ENCODE measurements at regions not wholly inside any gene's neighbourhood (a gene's known extent, or its start where the extent isn't known, plus 50 kb on each side); places are given as distances from the start of the nearest gene placed in this dataset.
"Not testable (repeated sequence)": the region's sequence is repeated elsewhere in the genome, so short reads cannot be mapped to it uniquely, and the experiment has no call there.

- TF ChIP-seq ZUFSP (CRISPR knock-in tag; IDR thresholded peaks at IDR 0.05; ENCODE audit: borderline replicate concordance), result no peak
- no peak for TF ChIP-seq ZNF776 (CRISPR knock-in tag; IDR thresholded peaks at IDR 0.05)
Observed at GRCh38 chrY:10993955-10994354, 1466.3 kb downstream of the TSPY10 start (continued).

GRCh38 chrY:10999715-11000114, 1472.0 kb downstream of the TSPY10 start:
- H3K27me3 ChIP-seq (ENCODE audit: control insufficient read depth in 1 of 2, insufficient read depth in 2 of 2, low read length in 2 of 2); H3K79me2 ChIP-seq (ENCODE audit: insufficient read depth, low read length); FAIRE-seq; H3K27ac ChIP-seq (ENCODE audit: extremely low read length, insufficient read depth, low read length); H3K9ac ChIP-seq (ENCODE audit: insufficient read depth, low read depth, low read length); CTCF ChIA-PET (ENCODE audit: low intra/inter-chr PET ratio, low total read pairs); BruUV-seq (replicated peaks); H4K20me1 ChIP-seq (ENCODE audit: insufficient read depth, low read length); ATAC-seq; H3K4me1 ChIP-seq (ENCODE audit: insufficient read depth, low read length); H3K4me3 ChIP-seq (replicated peaks in 1 of 3; ENCODE audit: insufficient read depth in 1 of 3, low read depth in 2 of 3, low read length in 3 of 3); intact Hi-C loops (cut with micrococcal nuclease; ENCODE audit: unreplicated experiment); H2AFZ ChIP-seq (ENCODE audit: low read length); in situ Hi-C loops (cut with HindIII; ENCODE audit: extremely low pct_ligation_motif_present, low pct_unique_long_range_greater_than_20kb); H3K4me2 ChIP-seq (ENCODE audit: low read depth, low read length); DNase-seq (ENCODE audit: low spot score); H3K36me3 ChIP-seq (replicated peaks in 1 of 2; ENCODE audit: control insufficient read depth in 1 of 2, insufficient read depth in 2 of 2, low read length in 2 of 2); POLR2A ChIA-PET: not testable (repeated sequence)
- H3K9me3 ChIP-seq (ENCODE audit: low read length), result peaks cover 93% of the 10 kb centered on the region
- 4% methylated on average over 5 of the region's 5 CpGs for WGBS (ENCODE audit: low lambda C conversion rate)

- intact Hi-C loops (cut with micrococcal nuclease; ENCODE audit: unreplicated experiment); in situ Hi-C loops (cut with HindIII; ENCODE audit: extremely low pct_ligation_motif_present, low pct_unique_long_range_greater_than_20kb); FAIRE-seq; H3K4me1 ChIP-seq (ENCODE audit: insufficient read depth, low read length); H3K27me3 ChIP-seq (ENCODE audit: control insufficient read depth in 1 of 2, insufficient read depth in 2 of 2, low read length in 2 of 2); ATAC-seq; BruUV-seq (replicated peaks); H3K79me2 ChIP-seq (ENCODE audit: insufficient read depth, low read length); H3K27ac ChIP-seq (ENCODE audit: extremely low read length, insufficient read depth, low read length); H4K20me1 ChIP-seq (ENCODE audit: insufficient read depth, low read length); H2AFZ ChIP-seq (ENCODE audit: low read length); POLR2A ChIA-PET; H3K4me2 ChIP-seq (ENCODE audit: low read depth, low read length); DNase-seq (ENCODE audit: low spot score); CTCF ChIA-PET (ENCODE audit: low intra/inter-chr PET ratio, low total read pairs); H3K9ac ChIP-seq (ENCODE audit: insufficient read depth, low read depth, low read length); H3K36me3 ChIP-seq (replicated peaks in 1 of 2; ENCODE audit: control insufficient read depth in 1 of 2, insufficient read depth in 2 of 2, low read length in 2 of 2); H3K4me3 ChIP-seq (replicated peaks in 1 of 3; ENCODE audit: insufficient read depth in 1 of 3, low read depth in 2 of 3, low read length in 3 of 3): not testable (repeated sequence)
- 3% methylated on average over 3 of the region's 3 CpGs for WGBS (ENCODE audit: low lambda C conversion rate)
- H3K9me3 ChIP-seq (ENCODE audit: low read length), result peaks cover 95% of the 10 kb centered on the region
Observed at GRCh38 chrY:11014229-11014628, 1486.5 kb downstream of the TSPY10 start.

Measured in HepG2 (cell line).